GM12878 (cell line): ENCODE measurements at regions not wholly inside any gene's neighbourhood (a gene's known extent, or its start where the extent isn't known, plus 50 kb on each side); places are given as distances from the start of the nearest gene placed in this dataset.
A peak's percentile ranks its signal among the peaks of the same experiment; 100 is the strongest.

Experiments used
- ATAC-seq: fragments of 200-7000 bp; cut with Tn5 transposase; 3 replicates; pipeline ENCODE4 v1.9.1; 2020; ENCODE audit warnings: mild to moderate bottlenecking, moderate library complexity
- BruUV-seq: library from RNA; stranded (reverse); fragments of 400-500 nt; replicated peaks from 2 replicates; lab custom pipeline; 2021; lab: Mats Ljungman, UMichigan
- CTCF ChIA-PET: fragments of 300-600 bp; sonication (Branson Sonifier 250); formaldehyde crosslinking; extraction: SDS; loops from one replicate; lab custom pipeline; 2021; ENCODE audit warnings: inconsistent platforms; lab: Yijun Ruan, JAX
- POLR2A ChIA-PET: fragments of 350-600 bp; formaldehyde crosslinking; extraction: SDS; loops from one replicate; lab custom pipeline; 2021; ENCODE audit warnings: inconsistent platforms; lab: Charles Lee
- RAD21 ChIA-PET: fragments of 300-600 bp; sonication (Branson Sonifier 250); formaldehyde crosslinking; loops from one replicate; lab custom pipeline; 2023; ENCODE audit warnings: antibody characterized with exemption; ENCODE audit not compliant: unreplicated experiment; lab: Charles Lee
- SMC1A ChIA-PET: fragments of 300-600 bp; sonication (Branson Sonifier 250); formaldehyde crosslinking; loops from one replicate; lab custom pipeline; 2023; ENCODE audit not compliant: unreplicated experiment, uncharacterized antibody; lab: Charles Lee
- DNase-seq: peaks from one replicate; pipeline ENCODE4 v3.0.0-alpha.2; 2011; ENCODE audit warnings: low read depth, low spot score
- FAIRE-seq: peaks from 3 replicates; lab custom pipeline; 2011; peaks lifted over from hg19 to GRCh38; lab: Jason Lieb, UNC
- H2AFZ ChIP-seq: 2 replicates; pipeline ENCODE4 v1.6.0; 2011; ENCODE audit warnings: low read depth, low read length, control low read depth; ENCODE audit not compliant: control insufficient read depth
- H3K27ac ChIP-seq: 2 replicates; pipeline ENCODE4 v1.5.1; 2011; ENCODE audit warnings: control low read depth; ENCODE audit not compliant: control insufficient read depth, insufficient read depth
- H3K27me3 ChIP-seq, 2 experiments: replicated peaks in 1 of 2; 2 replicates each; pipeline versions ENCODE4 v1.6.0 to v1.6.1; 2011; ENCODE audit warnings: low read length in 1 of 2; ENCODE audit not compliant: control insufficient read depth in 2 of 2, insufficient read depth in 2 of 2
- H3K36me3 ChIP-seq, 2 experiments: 2 replicates each; pipeline ENCODE4 v1.5.1; 2011; ENCODE audit warnings: low read length in 1 of 2; ENCODE audit not compliant: control insufficient read depth in 2 of 2, insufficient read depth in 2 of 2
- H3K4me1 ChIP-seq: 2 replicates; pipeline ENCODE4 v1.6.1; 2011; ENCODE audit warnings: mild to moderate bottlenecking, low read length, moderate library complexity, mixed read lengths; ENCODE audit not compliant: control insufficient read depth, insufficient read depth
- H3K4me2 ChIP-seq: 2 replicates; pipeline ENCODE4 v1.6.0; 2011; ENCODE audit warnings: control low read depth; ENCODE audit not compliant: control insufficient read depth, insufficient read depth
- H3K4me3 ChIP-seq: fragments of 200-600 bp; sonication (generic); 2 replicates; pipeline ENCODE4 v1.5.1; 2016
- H3K79me2 ChIP-seq: 2 replicates; pipeline ENCODE4 v1.6.0; 2011; ENCODE audit warnings: low read length; ENCODE audit not compliant: control insufficient read depth, insufficient read depth
- H3K9ac ChIP-seq: 2 replicates; pipeline ENCODE4 v1.8.0; 2011; ENCODE audit warnings: low read length, control low read depth, mixed read lengths; ENCODE audit not compliant: control insufficient read depth, insufficient read depth
- H3K9me3 ChIP-seq: replicated peaks from 3 replicates; pipeline ENCODE4 v1.5.1; 2011; ENCODE audit warnings: mild to moderate bottlenecking, low read length; ENCODE audit not compliant: control insufficient read depth, insufficient read depth
- H4K20me1 ChIP-seq: 2 replicates; pipeline ENCODE4 v1.6.0; 2011; ENCODE audit not compliant: control insufficient read depth, insufficient read depth
- CBFB ChIP-seq: IDR thresholded peaks from 2 replicates; pipeline ENCODE4 v1.6.1; 2016; ENCODE audit warnings: antibody characterized with exemption, low read depth
- DPF2 ChIP-seq: fragments of 450-650 bp; IDR thresholded peaks from 2 replicates; pipeline ENCODE4 v1.6.1; 2017; ENCODE audit warnings: mild to moderate bottlenecking
- WGBS: methylation state at CpG from one replicate; pipeline ENCODE4 v1.1.6; 2016; ENCODE audit warnings: low lambda C conversion rate; ENCODE audit not compliant: insufficient replicate concordance, insufficient coverage; ENCODE audit errors: missing lambda C conversion rate; 5-methylcytosine and 5-hydroxymethylcytosine counted together
- in situ Hi-C: fragments of 300-500 bp; cut with MboI; formaldehyde crosslinking; loops from 9 replicates; pipeline ENCODE4 v1.14.3; 2018; ENCODE audit warnings: mixed read lengths
- intact Hi-C: fragments of 100-400 bp; cut with micrococcal nuclease; formaldehyde crosslinking; loops from one replicate; pipeline ENCODE4 v1.14.2; 2022; ENCODE audit not compliant: unreplicated experiment
- TF ChIP-seq, protein P1 (sequence below): IDR thresholded peaks from 2 replicates; pipeline ENCODE4 v1.6.1; 2012; ENCODE audit warnings: mild to moderate bottlenecking, low read depth, low read length

- Histone ChIP-seq H3K4me3 (no peak overlapping the region), H2AFZ (no peak overlapping the region), H3K27me3 (0 out of 4 replicates have a peak, but pooled peaks cover 0 to 2% of the 10 kb centered on the region in 2 experiments), H4K20me1 (no peaks in the 10 kb centered on the region), H3K27ac (no peak overlapping the region)
- ChIA-PET POLR2A (no interaction called here), RAD21 (no interaction called here), SMC1A (no interaction called here)
- BruUV-seq, result no TSS peak
- in situ Hi-C loops, result no loop called here
- no peak for DNase-seq
- TF ChIP-seq, protein P1, sequence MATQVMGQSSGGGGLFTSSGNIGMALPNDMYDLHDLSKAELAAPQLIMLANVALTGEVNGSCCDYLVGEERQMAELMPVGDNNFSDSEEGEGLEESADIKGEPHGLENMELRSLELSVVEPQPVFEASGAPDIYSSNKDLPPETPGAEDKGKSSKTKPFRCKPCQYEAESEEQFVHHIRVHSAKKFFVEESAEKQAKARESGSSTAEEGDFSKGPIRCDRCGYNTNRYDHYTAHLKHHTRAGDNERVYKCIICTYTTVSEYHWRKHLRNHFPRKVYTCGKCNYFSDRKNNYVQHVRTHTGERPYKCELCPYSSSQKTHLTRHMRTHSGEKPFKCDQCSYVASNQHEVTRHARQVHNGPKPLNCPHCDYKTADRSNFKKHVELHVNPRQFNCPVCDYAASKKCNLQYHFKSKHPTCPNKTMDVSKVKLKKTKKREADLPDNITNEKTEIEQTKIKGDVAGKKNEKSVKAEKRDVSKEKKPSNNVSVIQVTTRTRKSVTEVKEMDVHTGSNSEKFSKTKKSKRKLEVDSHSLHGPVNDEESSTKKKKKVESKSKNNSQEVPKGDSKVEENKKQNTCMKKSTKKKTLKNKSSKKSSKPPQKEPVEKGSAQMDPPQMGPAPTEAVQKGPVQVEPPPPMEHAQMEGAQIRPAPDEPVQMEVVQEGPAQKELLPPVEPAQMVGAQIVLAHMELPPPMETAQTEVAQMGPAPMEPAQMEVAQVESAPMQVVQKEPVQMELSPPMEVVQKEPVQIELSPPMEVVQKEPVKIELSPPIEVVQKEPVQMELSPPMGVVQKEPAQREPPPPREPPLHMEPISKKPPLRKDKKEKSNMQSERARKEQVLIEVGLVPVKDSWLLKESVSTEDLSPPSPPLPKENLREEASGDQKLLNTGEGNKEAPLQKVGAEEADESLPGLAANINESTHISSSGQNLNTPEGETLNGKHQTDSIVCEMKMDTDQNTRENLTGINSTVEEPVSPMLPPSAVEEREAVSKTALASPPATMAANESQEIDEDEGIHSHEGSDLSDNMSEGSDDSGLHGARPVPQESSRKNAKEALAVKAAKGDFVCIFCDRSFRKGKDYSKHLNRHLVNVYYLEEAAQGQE, result peak; percentile 17; the same call in 1 of the 2 replicates
- TF ChIP-seq CBFB, result no peak
- no peak for TF ChIP-seq DPF2
- TF ChIP-seq, all 136 proteins: peak for 1
- Histone ChIP-seq H3K9ac (no peak overlapping the region), H3K4me1 (no peaks in the 10 kb centered on the region), H3K9me3 (no peaks in the 10 kb centered on the region), H3K79me2 (no peaks in the 10 kb centered on the region), H3K4me2 (no peak overlapping the region), H3K36me3 (no peaks in the 10 kb centered on the region)
- 0% methylated on average over 2 of the region's 2 CpGs for WGBS
- FAIRE-seq (no peak), ATAC-seq (no peak)
- intact Hi-C loops, result no loop called here
- CTCF ChIA-PET, result interaction anchor here (0.6 kb wide), 1 partner anchor 295 kb away, joined by 4 read pairs; no protein-coding TSS in a partner anchor
Observed at GRCh38 chr6:5930968-5931367, 75.8 kb downstream of the NRN1 start.
